ENCODE measurements at regions not wholly inside any gene's neighbourhood (a gene's known extent, or its start where the extent isn't known, plus 50 kb on each side); places are given as distances from the start of the nearest gene placed in this dataset.
A peak's percentile ranks its signal among the peaks of the same experiment; 100 is the strongest.

- H3K4me1 ChIP-seq (ENCODE audit: insufficient read depth, low read length), result peaks cover 54% of the 10 kb centered on the region
- intact Hi-C loops (cut with micrococcal nuclease), result loop anchor here (2.0 kb wide), 3 partner anchors 47 to 321 kb away; no protein-coding TSS in a partner anchor
- H3K9me3 ChIP-seq (ENCODE audit: low read length), result no peaks in the 10 kb centered on the region
- H3K27ac ChIP-seq (ENCODE audit: low read length), result peak overlapping the region; percentile 86
- H3K9me2 ChIP-seq (replicated peaks; ENCODE audit: low read length), result no peaks in the 10 kb centered on the region
- H3K4me2 ChIP-seq (ENCODE audit: low read length), result peak overlapping the region; percentile 74
- TF ChIP-seq EZH2phosphoT487 (IDR thresholded peaks at IDR 0.05; ENCODE audit: borderline replicate concordance, low read length) (no peak), CTCF (conservative IDR thresholded peaks at IDR 0.05; ENCODE audit: low read depth, low read length) (no peak), EZH2 (IDR thresholded peaks at IDR 0.05; ENCODE audit: low read length, unreplicated experiment) (no peak)
- POLR2A ChIA-PET (ENCODE audit: unreplicated experiment), result no interaction called here
- CTCF ChIA-PET, result interaction anchor here (0.8 kb wide), 1 partner anchor 65 kb away, joined by 4 read pairs; no protein-coding TSS in a partner anchor
- no TSS peak for BruUV-seq (replicated peaks)
- H3K36me3 ChIP-seq (ENCODE audit: low read depth, low read length), result no peaks in the 10 kb centered on the region
- no peaks in the 10 kb centered on the region for H4K20me1 ChIP-seq (ENCODE audit: low read length)
- peak; percentile 94 for DNase-seq
- H3K4me3 ChIP-seq (ENCODE audit: low read length), result peak overlapping the region; percentile 40; the same call in 1 of the 2 replicates
- no peaks in the 10 kb centered on the region for H3K27me3 ChIP-seq (ENCODE audit: low read length)
- H3F3A ChIP-seq (ENCODE audit: low read length, unreplicated experiment), result peaks cover 10% of the 10 kb centered on the region
- ATAC-seq, result peak; percentile 82
- H3K79me2 ChIP-seq (ENCODE audit: low read length), result no peaks in the 10 kb centered on the region
- H2AFZ ChIP-seq (ENCODE audit: low read length), result no peak overlapping the region
- peak overlapping the region; percentile 37 for H3K9ac ChIP-seq (ENCODE audit: low read length)
Observed at GRCh38 chr4:119729835-119730670, 101.4 kb upstream of the PDE5A start.

DNA sequence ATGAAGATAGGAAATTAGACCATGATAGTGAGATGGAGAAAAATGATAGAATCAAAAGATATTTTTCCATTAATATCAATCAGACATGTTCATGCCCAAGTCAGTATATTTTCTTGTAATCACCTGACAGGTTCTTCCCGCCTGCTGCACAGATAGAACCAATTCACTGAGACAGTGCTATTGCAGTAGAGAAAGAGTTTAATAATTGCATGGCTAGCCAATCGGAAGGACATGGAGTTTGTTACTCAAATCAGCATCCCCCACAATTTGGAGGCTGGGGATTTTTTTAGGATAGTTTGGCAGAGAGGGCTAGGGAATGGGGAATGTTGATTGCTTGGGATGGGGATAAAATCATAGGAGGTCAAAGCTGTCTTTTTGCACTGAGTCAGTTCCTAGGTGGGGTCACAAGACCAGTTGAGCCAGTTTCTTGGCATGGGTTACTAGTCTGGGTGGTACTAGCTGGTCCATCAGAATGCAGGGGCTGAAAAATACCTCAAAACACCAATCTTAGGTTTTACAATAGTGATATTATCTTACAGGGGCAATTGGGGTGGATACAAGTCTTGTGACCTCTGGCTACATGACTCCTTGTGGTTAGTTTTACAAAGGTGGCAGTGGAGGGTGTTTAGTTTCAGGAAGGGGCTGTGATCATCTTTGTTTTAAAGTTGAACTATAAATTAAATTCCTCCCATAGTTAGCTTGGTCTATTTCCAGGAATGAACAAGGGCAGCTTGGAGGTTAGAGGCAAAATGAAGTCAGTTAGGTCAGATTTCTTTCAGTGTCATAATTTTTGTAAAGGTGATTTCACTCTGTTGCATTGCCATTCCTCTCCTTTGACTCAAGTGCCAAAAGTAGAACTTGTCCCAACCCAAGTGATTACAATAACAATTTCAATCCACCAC, 100.3 kb upstream of the PDE5A start:
- Histone ChIP-seq H4K20me1 (ENCODE audit: low read length) (no peaks in the 10 kb centered on the region), H3K9ac (ENCODE audit: low read length) (peak overlapping the region; percentile 37; the same call in 1 of the 2 replicates), H3K27ac (ENCODE audit: low read length) (peak overlapping the region; percentile 86), H3F3A (ENCODE audit: low read length, unreplicated experiment) (peaks cover 10% of the 10 kb centered on the region), H3K9me3 (ENCODE audit: low read length) (no peaks in the 10 kb centered on the region), H3K79me2 (ENCODE audit: low read length) (no peaks in the 10 kb centered on the region), H2AFZ (ENCODE audit: low read length) (no peak overlapping the region), H3K36me3 (ENCODE audit: low read depth, low read length) (no peaks in the 10 kb centered on the region), H3K4me2 (ENCODE audit: low read length) (peak overlapping the region; percentile 60), H3K4me1 (ENCODE audit: insufficient read depth, low read length) (peaks cover 44% of the 10 kb centered on the region), H3K4me3 (ENCODE audit: low read length) (peak overlapping the region; percentile 31), H3K9me2 (replicated peaks; ENCODE audit: low read length) (no peaks in the 10 kb centered on the region), H3K27me3 (ENCODE audit: low read length) (no peaks in the 10 kb centered on the region)
- DNase-seq, result peak; percentile 89
- no TSS peak for BruUV-seq (replicated peaks)
- ChIA-PET CTCF (no interaction called here), POLR2A (ENCODE audit: unreplicated experiment) (no interaction called here)
- no peak for TF ChIP-seq EZH2 (IDR thresholded peaks at IDR 0.05; ENCODE audit: low read length, unreplicated experiment)
- TF ChIP-seq CTCF (conservative IDR thresholded peaks at IDR 0.05; ENCODE audit: low read depth, low read length), result no peak
- no peak for TF ChIP-seq EZH2phosphoT487 (IDR thresholded peaks at IDR 0.05; ENCODE audit: borderline replicate concordance, low read length)
- ATAC-seq, result peak; percentile 36
- intact Hi-C loops (cut with micrococcal nuclease), result no loop called here
